HAP-1 (cell line): ENCODE measurements at regions not wholly inside any gene's neighbourhood (a gene's known extent, or its start where the extent isn't known, plus 50 kb on each side); places are given as distances from the start of the nearest gene placed in this dataset.

Experiments used
- DNase-seq, 2 experiments: peaks; one replicate each; pipeline ENCODE4 v3.0.0-alpha.2; 2016 to 2020; ENCODE audit warnings: low spot score in 2 of 2
- H3K27me3 ChIP-seq: fragments of 250-450 bp; sonication (Bioruptor Pico); 2 replicates; pipeline ENCODE4 v1.5.1; 2020; ENCODE audit warnings: low read depth, mild to moderate bottlenecking, moderate library complexity
- H3K36me3 ChIP-seq: fragments of 250-450 bp; sonication (Bioruptor Pico); replicated peaks from 2 replicates; pipeline ENCODE4 v1.5.1; 2020; ENCODE audit warnings: mild to moderate bottlenecking
- H3K4me1 ChIP-seq: fragments of 250-450 bp; sonication (Bioruptor Pico); 2 replicates; pipeline ENCODE4 v1.5.1; 2020; ENCODE audit warnings: mild to moderate bottlenecking
- H3K4me3 ChIP-seq: fragments of 250-450 bp; sonication (Bioruptor Pico); 2 replicates; pipeline ENCODE4 v1.5.1; 2020; ENCODE audit warnings: mild to moderate bottlenecking, moderate library complexity
- H3K9me3 ChIP-seq: fragments of 250-450 bp; sonication (Bioruptor Pico); 2 replicates; pipeline ENCODE4 v1.5.1; 2020; ENCODE audit warnings: mild to moderate bottlenecking, moderate library complexity
- in situ Hi-C: fragments of 300-500 bp; cut with MboI; formaldehyde crosslinking; loops from 3 replicates; pipeline ENCODE4 v1.14.3; 2020; ENCODE audit warnings: low sequenced_read_pairs, inconsistent platforms, mixed read lengths

DNA sequence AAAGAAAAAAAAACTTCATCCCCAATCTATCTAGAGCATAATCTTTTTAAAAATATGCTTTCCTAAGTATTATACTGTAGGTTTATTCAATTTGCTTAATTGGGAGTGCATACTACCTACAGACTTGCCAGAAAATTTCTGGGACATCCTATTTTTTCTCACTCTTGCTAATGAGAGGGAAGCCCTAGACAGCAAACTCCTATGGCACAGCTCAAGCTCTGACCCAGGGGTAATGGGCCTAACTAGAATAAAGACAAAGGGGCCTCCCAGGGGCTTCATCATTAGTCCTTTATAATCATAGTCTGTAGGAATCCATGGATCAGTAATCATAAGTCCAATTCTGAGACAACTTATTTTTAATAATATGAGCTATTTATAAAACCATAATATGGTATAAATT lies 142.6 kb upstream of the ITGA4 start:
- Histone ChIP-seq H3K9me3 (no peaks in the 10 kb centered on the region), H3K27me3 (no peaks in the 10 kb centered on the region), H3K4me1 (peaks cover 20% of the 10 kb centered on the region), H3K4me3 (no peak overlapping the region), H3K36me3 (no peaks in the 10 kb centered on the region)
- in situ Hi-C loops, result no loop called here
- DNase-seq, result no peak

DNA sequence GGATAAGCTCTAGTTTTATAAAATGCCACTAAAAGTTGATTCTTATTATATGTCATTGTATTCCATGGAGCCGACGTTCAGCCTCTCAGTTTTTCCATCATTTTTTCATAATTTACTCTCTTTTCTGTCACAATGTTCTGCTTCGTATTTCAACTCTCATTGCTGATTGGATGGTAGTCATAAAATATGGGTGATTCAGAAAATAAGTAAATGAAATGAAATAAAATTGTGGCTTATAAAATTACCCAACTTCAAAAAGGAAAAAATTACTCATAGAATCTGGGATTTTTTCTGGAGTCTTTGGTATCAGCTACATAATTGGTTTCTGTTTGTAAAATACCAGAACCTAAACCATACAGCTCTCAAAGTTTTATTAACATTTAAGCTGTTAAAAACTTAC lies 139.7 kb upstream of the ITGA4 start:
- Histone ChIP-seq H3K9me3 (no peaks in the 10 kb centered on the region), H3K36me3 (no peaks in the 10 kb centered on the region), H3K27me3 (no peaks in the 10 kb centered on the region), H3K4me1 (peaks cover 18% of the 10 kb centered on the region), H3K4me3 (no peak overlapping the region)
- in situ Hi-C loops, result no loop called here
- no peak for DNase-seq

DNA sequence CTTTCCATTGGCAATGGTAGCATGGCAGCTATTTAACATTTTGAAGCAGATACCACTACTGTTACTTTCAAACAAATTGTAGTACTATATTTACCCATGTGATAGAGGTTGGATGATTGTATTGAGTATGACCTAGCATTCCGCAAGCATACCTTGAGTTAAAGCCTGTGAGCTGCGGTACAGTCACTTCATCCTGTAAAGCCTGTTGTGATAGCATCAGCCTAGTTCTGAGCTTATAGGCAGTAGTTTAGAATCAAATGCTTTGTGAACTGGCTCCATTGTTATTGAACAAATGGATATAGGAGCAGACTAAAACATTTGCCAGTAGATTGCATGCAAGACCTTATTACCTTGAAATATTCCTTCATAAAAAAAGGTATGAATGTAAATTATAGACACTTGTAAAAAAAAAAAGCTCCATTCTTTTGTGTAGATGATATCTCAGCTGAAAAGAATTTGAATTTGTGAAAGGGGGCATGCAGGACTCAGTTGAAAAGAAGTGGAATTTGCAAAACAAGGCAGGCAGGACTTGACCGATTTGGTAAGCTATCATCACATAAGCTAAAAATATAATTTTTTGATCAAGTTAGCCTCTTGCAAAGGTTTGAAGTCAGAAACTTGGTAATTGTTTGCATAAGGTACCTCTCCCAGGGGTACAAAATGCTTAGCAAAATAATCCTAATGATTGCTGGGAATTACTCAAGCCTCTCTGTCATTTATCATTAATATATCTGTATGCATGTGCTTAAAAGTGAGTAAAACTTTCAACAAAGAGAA lies 138.5 kb upstream of the ITGA4 start:
- in situ Hi-C loops, result no loop called here
- Histone ChIP-seq H3K4me1 (peaks cover 18% of the 10 kb centered on the region), H3K27me3 (no peaks in the 10 kb centered on the region), H3K4me3 (no peak overlapping the region), H3K36me3 (no peaks in the 10 kb centered on the region), H3K9me3 (no peaks in the 10 kb centered on the region)
- DNase-seq, result peak; percentile 47 to 90

DNA sequence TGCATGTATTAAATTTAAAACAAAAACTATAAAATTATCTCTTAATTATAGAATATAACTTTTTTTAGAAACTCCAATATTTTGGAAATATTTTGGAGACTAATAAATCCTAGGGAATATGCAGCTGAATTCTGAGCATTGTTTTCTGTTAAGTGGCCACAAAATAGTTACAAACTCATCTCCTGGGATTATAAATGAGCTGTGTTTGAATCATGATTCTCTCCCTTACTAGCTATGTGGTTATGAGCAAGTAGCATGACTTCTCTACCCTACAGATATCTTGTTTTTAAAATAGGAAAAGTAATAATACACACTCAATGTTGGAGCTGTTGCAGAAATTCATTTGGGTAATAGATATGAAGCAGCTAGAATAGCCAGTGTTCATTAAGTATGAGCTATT lies 137.9 kb upstream of the ITGA4 start:
- Histone ChIP-seq H3K9me3 (no peaks in the 10 kb centered on the region), H3K36me3 (no peaks in the 10 kb centered on the region), H3K4me3 (no peak overlapping the region), H3K4me1 (peaks cover 18% of the 10 kb centered on the region), H3K27me3 (no peaks in the 10 kb centered on the region)
- in situ Hi-C loops, result no loop called here
- no peak for DNase-seq

DNA sequence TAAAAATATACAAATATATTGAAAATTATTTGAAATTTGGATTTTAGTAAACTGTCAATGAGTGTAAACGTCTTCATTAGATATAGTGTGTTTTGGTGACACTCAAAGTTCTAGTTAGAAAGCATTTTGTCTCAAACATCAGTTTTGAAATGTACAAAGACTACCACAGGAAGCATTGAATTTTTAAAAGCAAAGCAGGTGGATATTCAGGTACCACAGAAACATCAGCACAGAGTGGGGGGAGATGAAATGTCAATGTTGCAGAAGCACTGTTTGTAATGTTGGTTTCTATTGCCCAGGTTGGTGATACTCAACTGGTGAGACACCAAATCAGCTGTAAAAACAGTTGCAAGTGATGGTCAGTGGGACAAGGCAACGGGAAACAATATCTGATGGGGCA lies 136.5 kb upstream of the ITGA4 start:
- Histone ChIP-seq H3K36me3 (no peaks in the 10 kb centered on the region), H3K4me3 (no peak overlapping the region), H3K9me3 (no peaks in the 10 kb centered on the region), H3K4me1 (peaks cover 18% of the 10 kb centered on the region), H3K27me3 (no peaks in the 10 kb centered on the region)
- DNase-seq, result no peak
- in situ Hi-C loops, result no loop called here

DNA sequence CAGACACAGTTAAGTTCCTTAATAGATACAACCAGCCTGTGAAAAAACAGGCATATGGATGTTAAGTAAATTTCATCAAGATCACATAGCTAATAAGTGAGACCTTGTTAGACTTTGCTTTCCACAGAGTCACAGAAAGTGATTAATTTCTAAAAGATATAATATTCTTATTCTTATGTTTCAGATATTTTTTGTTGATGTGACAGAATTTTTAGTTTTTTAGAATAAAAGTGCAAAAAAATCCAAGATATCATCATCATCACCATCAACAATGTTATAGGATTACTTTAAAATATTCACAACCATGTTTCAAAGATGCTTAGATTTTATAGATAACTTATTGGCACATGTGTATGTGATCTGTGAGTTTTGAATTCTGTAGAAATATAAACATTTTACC lies 132.3 kb upstream of the ITGA4 start:
- no peaks in the 10 kb centered on the region for H3K9me3 ChIP-seq
- no peaks in the 10 kb centered on the region for H3K27me3 ChIP-seq
- no peaks in the 10 kb centered on the region for H3K36me3 ChIP-seq
- no peaks in the 10 kb centered on the region for H3K4me1 ChIP-seq
- no peak for DNase-seq
- H3K4me3 ChIP-seq, result no peak overlapping the region
- in situ Hi-C loops, result no loop called here

DNA sequence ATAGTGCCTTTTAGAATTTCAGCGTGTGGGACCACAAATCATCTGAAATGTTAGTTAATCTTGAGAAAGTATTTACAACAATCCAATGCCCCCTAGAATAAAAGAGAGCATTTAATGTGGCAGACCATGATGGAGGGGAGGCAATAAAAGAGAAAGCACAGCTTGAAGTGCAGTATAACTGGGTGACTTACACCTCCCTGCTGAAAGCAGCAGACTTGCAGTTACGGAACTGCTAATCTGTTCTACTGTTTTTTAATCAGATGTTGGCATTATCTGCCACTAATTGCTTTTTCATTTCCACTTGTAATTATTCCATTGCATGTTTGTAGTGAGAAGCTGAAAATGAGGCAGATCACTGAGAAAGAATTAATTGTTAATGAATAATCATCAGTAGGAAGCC lies 130.5 kb upstream of the ITGA4 start:
- H3K27me3 ChIP-seq, result no peaks in the 10 kb centered on the region
- H3K36me3 ChIP-seq, result no peaks in the 10 kb centered on the region
- no peak overlapping the region for H3K4me3 ChIP-seq
- in situ Hi-C loops, result no loop called here
- no peak for DNase-seq
- H3K4me1 ChIP-seq, result no peaks in the 10 kb centered on the region
- no peaks in the 10 kb centered on the region for H3K9me3 ChIP-seq

DNA sequence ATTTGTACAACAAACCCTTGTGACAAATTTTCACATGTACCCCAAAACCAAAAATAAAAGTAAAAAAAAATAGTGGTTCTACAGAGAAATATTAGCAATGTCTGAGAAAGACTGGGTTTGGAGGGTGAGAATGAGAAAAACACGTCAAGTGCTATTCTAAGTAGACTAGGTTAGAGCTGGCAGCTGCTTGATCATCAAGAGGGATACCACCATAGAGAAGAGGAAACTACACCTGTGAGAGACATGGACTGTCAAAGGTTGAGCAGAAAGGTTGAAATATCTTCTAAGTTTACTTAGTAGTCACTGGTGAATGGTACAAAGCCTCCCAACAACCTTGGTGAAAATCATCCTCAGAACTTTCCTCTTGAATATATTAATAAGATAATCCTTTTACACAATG lies 126.9 kb upstream of the ITGA4 start:
- in situ Hi-C loops, result no loop called here
- DNase-seq, result no peak
- Histone ChIP-seq H3K36me3 (no peaks in the 10 kb centered on the region), H3K9me3 (no peaks in the 10 kb centered on the region), H3K4me1 (peaks cover 9% of the 10 kb centered on the region), H3K27me3 (no peaks in the 10 kb centered on the region), H3K4me3 (no peak overlapping the region)

DNA sequence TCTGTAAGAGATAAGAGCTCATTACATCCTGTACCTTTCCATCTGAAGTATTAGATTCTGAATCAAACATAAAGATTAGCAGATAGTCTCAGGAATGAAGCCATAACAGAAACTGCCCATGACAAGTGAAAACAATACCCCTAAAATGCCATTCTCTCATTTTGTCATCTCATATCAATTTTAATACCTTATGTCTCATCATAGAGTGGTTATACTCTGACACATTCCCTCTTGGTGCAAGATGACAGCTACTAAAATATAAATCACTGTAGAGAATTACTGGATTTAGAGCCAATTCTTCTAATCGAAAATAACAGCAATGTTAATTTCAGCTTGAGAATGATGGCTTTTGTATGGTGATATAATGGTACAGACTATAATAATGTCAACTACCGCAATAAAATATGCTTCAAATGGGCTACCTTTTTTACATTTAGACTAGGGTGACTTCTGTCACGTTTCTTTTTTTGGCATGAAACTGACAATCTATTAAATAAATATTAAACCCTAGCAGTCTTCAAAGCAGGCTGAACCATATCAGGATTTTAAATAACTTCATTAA lies 125.1 kb upstream of the ITGA4 start:
- Histone ChIP-seq H3K27me3 (no peaks in the 10 kb centered on the region), H3K4me3 (no peak overlapping the region), H3K4me1 (peaks cover 9% of the 10 kb centered on the region), H3K36me3 (no peaks in the 10 kb centered on the region), H3K9me3 (no peaks in the 10 kb centered on the region)
- no peak for DNase-seq
- in situ Hi-C loops, result no loop called here

DNA sequence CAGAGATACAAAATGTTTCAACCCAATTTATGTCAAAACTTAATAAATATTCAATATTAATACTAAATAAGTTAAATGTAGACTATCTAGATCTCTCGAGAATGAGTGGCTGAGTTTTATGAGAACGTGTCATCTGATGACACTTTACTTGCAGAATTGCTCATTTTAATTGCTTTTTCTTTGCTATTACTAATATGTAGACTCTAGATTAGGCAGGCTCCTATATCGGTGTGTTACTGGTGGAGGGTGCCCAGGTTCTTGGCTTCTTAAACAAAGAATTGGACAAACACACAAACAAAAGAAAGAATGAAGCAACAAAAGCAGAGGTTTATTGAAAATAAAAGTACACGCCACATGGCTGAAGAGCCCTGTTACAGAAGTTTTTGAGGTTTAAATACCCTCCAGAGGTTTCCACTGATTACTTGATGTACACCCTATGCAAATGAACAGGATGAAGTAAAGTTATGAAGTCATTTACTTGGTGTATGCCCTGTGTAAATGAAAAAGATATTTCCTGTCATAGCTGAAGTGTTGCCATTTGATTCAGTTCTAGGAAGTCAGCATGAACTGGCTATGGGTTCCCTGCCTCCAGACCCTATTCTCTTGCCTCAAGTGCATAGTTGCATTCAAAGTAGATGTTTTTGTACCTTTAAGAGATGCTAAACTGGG lies 122.9 kb upstream of the ITGA4 start:
- H3K36me3 ChIP-seq, result no peaks in the 10 kb centered on the region
- H3K9me3 ChIP-seq, result no peaks in the 10 kb centered on the region; the same call in 1 of the 2 replicates
- no peak for DNase-seq
- no peaks in the 10 kb centered on the region for H3K27me3 ChIP-seq
- peaks cover 9% of the 10 kb centered on the region for H3K4me1 ChIP-seq
- in situ Hi-C loops, result no loop called here
- no peak overlapping the region for H3K4me3 ChIP-seq

DNA sequence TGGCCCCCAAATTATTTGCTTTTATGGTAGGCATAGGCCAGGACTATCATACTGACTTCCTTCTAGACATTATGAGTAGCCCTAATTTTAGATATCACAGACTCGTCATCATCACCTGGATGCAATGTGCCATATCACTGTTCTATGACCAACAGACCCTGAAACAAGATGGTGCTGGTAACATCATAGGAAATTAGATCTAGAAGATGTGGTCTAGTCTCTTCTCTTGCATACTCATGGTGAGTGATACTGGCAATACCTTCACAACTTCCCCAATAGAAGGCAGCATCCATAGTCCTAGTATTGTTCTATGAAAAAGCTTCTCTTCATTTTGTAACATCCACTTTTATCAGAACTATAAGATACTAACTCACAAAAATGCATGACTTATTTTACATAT lies 116.3 kb upstream of the ITGA4 start:
- no peaks in the 10 kb centered on the region for H3K36me3 ChIP-seq
- no peaks in the 10 kb centered on the region; the same call in 1 of the 2 replicates for H3K9me3 ChIP-seq
- H3K4me3 ChIP-seq, result no peak overlapping the region
- H3K4me1 ChIP-seq, result no peaks in the 10 kb centered on the region
- no peak for DNase-seq
- in situ Hi-C loops, result no loop called here
- H3K27me3 ChIP-seq, result no peaks in the 10 kb centered on the region

DNA sequence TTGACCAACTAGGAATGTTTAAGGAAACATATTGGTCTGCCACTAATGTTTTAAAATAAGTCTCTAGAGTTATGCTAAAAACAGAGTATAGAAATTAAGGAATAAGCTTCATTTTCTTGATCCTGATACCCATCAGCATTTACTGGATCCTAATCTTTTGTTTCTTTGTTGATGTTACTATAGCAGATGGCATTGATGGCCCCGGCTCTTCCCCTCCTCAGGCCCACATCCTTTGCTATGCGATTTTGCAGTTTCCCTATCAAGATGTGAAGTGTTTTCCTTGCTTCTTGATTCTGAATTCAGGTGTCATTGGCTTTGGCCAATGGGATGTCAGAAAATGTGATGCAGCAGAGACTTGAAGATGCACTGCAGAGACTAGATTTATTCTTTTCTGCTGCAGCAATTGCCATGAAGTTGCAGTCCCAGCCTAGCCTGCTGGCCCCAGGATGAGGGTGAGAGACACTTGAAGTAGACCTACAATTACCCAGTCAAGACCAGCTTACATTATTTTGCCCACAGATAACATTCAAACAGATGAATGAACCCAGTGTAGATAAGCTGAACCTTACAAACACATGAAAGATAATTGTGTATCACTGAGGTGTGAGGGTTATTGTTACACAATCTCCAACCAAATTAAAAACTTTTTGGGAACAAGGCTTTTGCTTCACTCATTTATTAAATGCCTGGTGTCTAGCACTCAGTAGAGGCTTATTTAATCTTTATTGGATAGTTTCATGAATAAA lies 115.2 kb upstream of the ITGA4 start:
- Histone ChIP-seq H3K4me1 (no peaks in the 10 kb centered on the region), H3K36me3 (no peaks in the 10 kb centered on the region), H3K27me3 (no peaks in the 10 kb centered on the region), H3K4me3 (no peak overlapping the region), H3K9me3 (no peaks in the 10 kb centered on the region; the same call in 1 of the 2 replicates)
- in situ Hi-C loops, result no loop called here
- DNase-seq, result no peak

DNA sequence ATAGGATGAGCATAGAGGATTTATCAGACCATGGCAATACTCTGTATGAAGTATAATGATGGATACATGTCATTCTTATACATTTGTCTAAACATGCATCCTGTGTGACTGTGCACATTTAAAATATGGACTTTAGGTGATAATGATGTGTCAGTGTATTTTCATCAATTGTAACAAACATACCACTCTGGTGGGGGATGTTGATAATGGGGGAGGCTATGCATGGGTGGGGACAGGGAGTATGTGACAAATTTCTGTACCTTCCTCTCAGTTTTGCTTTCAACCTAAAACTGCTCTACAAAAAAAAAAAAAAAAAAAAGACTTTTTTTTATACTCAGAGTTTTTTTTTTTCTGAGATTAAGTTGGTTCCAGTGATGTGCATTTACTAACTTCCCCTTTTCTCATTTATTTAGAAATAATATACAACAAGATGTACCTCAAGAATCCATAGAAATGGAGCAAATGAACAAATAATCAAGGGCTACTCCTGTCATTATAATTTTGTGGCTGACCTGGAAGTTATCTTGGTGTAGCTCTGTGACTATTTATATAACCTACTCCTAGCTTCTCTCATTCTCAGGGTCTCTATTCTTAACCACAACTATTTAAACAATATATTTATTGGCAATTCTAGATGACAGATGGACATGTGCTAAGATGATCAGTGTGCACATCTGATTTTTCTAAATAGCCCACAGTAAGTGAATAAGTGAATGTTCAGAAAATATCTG lies 108.9 kb upstream of the ITGA4 start:
- in situ Hi-C loops, result no loop called here
- DNase-seq, result no peak
- H3K4me3 ChIP-seq, result no peak overlapping the region
- no peaks in the 10 kb centered on the region for H3K4me1 ChIP-seq
- H3K36me3 ChIP-seq, result no peaks in the 10 kb centered on the region
- no peaks in the 10 kb centered on the region for H3K9me3 ChIP-seq
- no peaks in the 10 kb centered on the region for H3K27me3 ChIP-seq
